K562 (cell line): ENCODE measurements at regions not wholly inside any gene's neighbourhood (a gene's known extent, or its start where the extent isn't known, plus 50 kb on each side); places are given as distances from the start of the nearest gene placed in this dataset.

ENCODE experiments used
- ATAC-seq: fragments of 200-7000 bp; cut with Tn5 transposase; 3 replicates; pipeline ENCODE4 v1.9.1; 2020; ENCODE audit warnings: moderate library complexity
- BruUV-seq: library from RNA; stranded (reverse); fragments of 400-500 nt; replicated peaks from 2 replicates; lab custom pipeline; 2021; lab: Mats Ljungman, UMichigan
- CTCF ChIA-PET: fragments of 300-600 bp; formaldehyde crosslinking; extraction: SDS; loops from one replicate; lab custom pipeline; 2021; ENCODE audit warnings: low intra/inter-chr PET ratio; lab: Yijun Ruan, JAX
- POLR2A ChIA-PET: fragments of 300-600, 350-650 bp; sonication (Branson Sonifier 250); formaldehyde crosslinking; extraction: SDS; loops from one replicate; lab custom pipeline; 2021; ENCODE audit warnings: antibody characterized with exemption, inconsistent platforms; lab: Yijun Ruan, JAX
- DNase-seq, 4 experiments: peaks; one replicate each; pipeline versions ENCODE4 v3.0.0 to v3.0.0-alpha.2; 2011 to 2018; ENCODE audit warnings: low spot score in 3 of 4, mixed read lengths in 3 of 4; ENCODE audit errors: extremely low read depth in 1 of 4
- FAIRE-seq: peaks from 2 replicates; lab custom pipeline; 2011; peaks lifted over from hg19 to GRCh38; lab: Jason Lieb, UNC
- H2AFZ ChIP-seq: 2 replicates; pipeline ENCODE4 v1.6.0; 2011; ENCODE audit warnings: low read depth, low read length, control low read depth, inconsistent platforms
- H3K27ac ChIP-seq: fragments of 200-600 bp; 3 replicates; pipeline ENCODE4 v1.8.0; 2011; ENCODE audit warnings: low read depth, mild to moderate bottlenecking, control low read depth, inconsistent platforms, low read length, moderate library complexity, mixed read lengths; ENCODE audit errors: extremely low read depth
- H3K27me3 ChIP-seq, 2 experiments: fragments of 300-600 bp in 1 of 2; 2 replicates in 1 of 2; 3 replicates in 1 of 2; pipeline versions ENCODE4 v1.6.0 to v1.8.0; 2011; ENCODE audit warnings: inconsistent platforms in 2 of 2, low read length in 2 of 2, mild to moderate bottlenecking in 1 of 2, mixed read lengths in 1 of 2, moderate library complexity in 1 of 2; ENCODE audit not compliant: control insufficient read depth in 2 of 2, insufficient read depth in 2 of 2
- H3K36me3 ChIP-seq: fragments of 300-600 bp; 3 replicates; pipeline ENCODE4 v1.8.0; 2011; ENCODE audit warnings: mild to moderate bottlenecking, low read length, inconsistent platforms; ENCODE audit not compliant: control insufficient read depth, insufficient read depth
- H3K4me1 ChIP-seq, 2 experiments: fragments of 200-600 bp in 1 of 2; replicated peaks in 1 of 2; 2 replicates in 1 of 2; 3 replicates in 1 of 2; pipeline versions ENCODE4 v1.5.1 to v1.8.0; 2011; ENCODE audit warnings: inconsistent platforms in 2 of 2, low read length in 2 of 2, mild to moderate bottlenecking in 1 of 2, mixed read lengths in 1 of 2, moderate library complexity in 1 of 2; ENCODE audit not compliant: control insufficient read depth in 2 of 2, insufficient read depth in 2 of 2
- H3K4me2 ChIP-seq: 2 replicates; pipeline ENCODE4 v1.6.1; 2011; ENCODE audit warnings: low read length, control low read depth, inconsistent platforms, mixed read lengths; ENCODE audit not compliant: insufficient read depth
- H3K4me3 ChIP-seq: fragments of 200-600 bp; sonication (generic), shearing (Covaris generic); 2 replicates; pipeline ENCODE4 v1.5.1; 2016; ENCODE audit warnings: control low read depth, inconsistent platforms
- H3K79me2 ChIP-seq: fragments of 200-600 bp; 3 replicates; pipeline ENCODE4 v1.8.0; 2011; ENCODE audit warnings: low read length, inconsistent platforms; ENCODE audit not compliant: control insufficient read depth, insufficient read depth
- H3K9ac ChIP-seq, 2 experiments: 2 replicates each; pipeline versions ENCODE4 v1.6.0 to v1.6.1; 2011; ENCODE audit warnings: low read depth in 2 of 2, low read length in 2 of 2, control low read depth in 1 of 2, inconsistent platforms in 1 of 2, mild to moderate bottlenecking in 1 of 2, mixed read lengths in 1 of 2; ENCODE audit not compliant: insufficient read depth in 1 of 2
- H3K9me1 ChIP-seq: one replicate; pipeline ENCODE4 v1.6.0; 2011; ENCODE audit warnings: inconsistent platforms, mild to moderate bottlenecking, low read length, moderate library complexity; ENCODE audit not compliant: control insufficient read depth, insufficient read depth
- H3K9me3 ChIP-seq: replicated peaks from 2 replicates; pipeline ENCODE4 v1.5.1; 2011; ENCODE audit warnings: low read depth, low read length, inconsistent platforms; ENCODE audit not compliant: control insufficient read depth, insufficient read depth
- H4K20me1 ChIP-seq: replicated peaks from 2 replicates; pipeline ENCODE4 v1.6.1; 2011; ENCODE audit warnings: low read length, inconsistent platforms, mixed read lengths; ENCODE audit not compliant: control insufficient read depth, insufficient read depth
- ARID2 ChIP-seq: fragments of 450-650 bp; IDR thresholded peaks from 2 replicates; pipeline ENCODE4 v1.6.1; 2017; ENCODE audit warnings: antibody characterized with exemption, mild to moderate bottlenecking
- CUX1 ChIP-seq: fragments of 200-800 bp; sonication (Bioruptor generic); IDR thresholded peaks from 2 replicates; pipeline ENCODE4 v1.6.1; 2016; ENCODE audit warnings: missing genetic modification characterization, missing compliant biosample characterization
- GATAD2A ChIP-seq: fragments of 450-650 bp; IDR thresholded peaks from 2 replicates; pipeline ENCODE4 v1.6.1; 2017
- GTF2E2 ChIP-seq: fragments of 200-800 bp; sonication (Bioruptor generic); IDR thresholded peaks from 2 replicates; pipeline ENCODE4 v1.6.1; 2016; ENCODE audit warnings: missing genetic modification characterization, missing compliant biosample characterization
- HDAC2 ChIP-seq: fragments of 450-650 bp; IDR thresholded peaks from 2 replicates; pipeline ENCODE4 v1.6.1; 2016; ENCODE audit warnings: mild to moderate bottlenecking
- HEY1 ChIP-seq: fragments of 250-450 bp; sonication (Bioruptor Pico); IDR thresholded peaks from 2 replicates; pipeline ENCODE4 v1.5.0; 2020; ENCODE audit warnings: mild to moderate bottlenecking, moderate library complexity, borderline replicate concordance
- NCOA1 ChIP-seq: fragments of 450-650 bp; IDR thresholded peaks from 2 replicates; pipeline ENCODE4 v1.6.1; 2016; ENCODE audit warnings: low read depth
- RAD51 ChIP-seq: fragments of 450-650 bp; IDR thresholded peaks from 2 replicates; pipeline ENCODE4 v1.7.1; 2016; ENCODE audit warnings: low read depth, mild to moderate bottlenecking, borderline replicate concordance
- SPI1 ChIP-seq: IDR thresholded peaks from 2 replicates; pipeline ENCODE4 v1.6.1; 2011; ENCODE audit warnings: low read depth, low read length, control low read depth, borderline replicate concordance
- ZNF24 ChIP-seq: fragments of 450-650 bp; IDR thresholded peaks from 2 replicates; pipeline ENCODE4 v1.6.1; 2016
- ZNF445 ChIP-seq: fragments of 250-450 bp; sonication (Bioruptor Pico); IDR thresholded peaks from 2 replicates; pipeline ENCODE4 v1.4.0; 2020; ENCODE audit warnings: low read depth, mild to moderate bottlenecking, moderate library complexity
- ZNF584 ChIP-seq: fragments of 200-800 bp; sonication (Bioruptor generic); IDR thresholded peaks from 2 replicates; pipeline ENCODE4 v1.6.1; 2016; ENCODE audit warnings: low read depth, mild to moderate bottlenecking, missing genetic modification characterization, missing compliant biosample characterization
- ZSCAN29 ChIP-seq: fragments of 450-650 bp; IDR thresholded peaks from 2 replicates; pipeline ENCODE4 v1.6.1; 2017
- WGBS: fragments of 100-300 bp; shearing (Covaris generic); methylation state at CpG from one replicate; pipeline ENCODE4 v1.1.6; 2016; ENCODE audit warnings: low coverage, mixed read lengths; ENCODE audit not compliant: insufficient coverage; ENCODE audit errors: missing lambda C conversion rate; 5-methylcytosine and 5-hydroxymethylcytosine counted together
- in situ Hi-C: fragments of 300-500 bp; cut with MboI; formaldehyde crosslinking; loops from 4 replicates; pipeline ENCODE4 v1.15.0; 2018; ENCODE audit warnings: inconsistent platforms, mixed read lengths
- intact Hi-C: fragments of 100-400 bp; cut with micrococcal nuclease; formaldehyde crosslinking; loops from 2 replicates; pipeline ENCODE4 v1.14.2; 2022

GRCh38 chr2:192783643-192784042 is 588.9 kb upstream of the TMEFF2 start:
- no peaks in the 10 kb centered on the region for H3K9me1 ChIP-seq
- intact Hi-C loops (no loop called here), in situ Hi-C loops (no loop called here)
- ChIA-PET CTCF (no interaction called here), POLR2A (no interaction called here)
- H3K4me2 ChIP-seq, result no peak overlapping the region
- no peak overlapping the region for H3K9ac ChIP-seq
- no peaks in the 10 kb centered on the region for H4K20me1 ChIP-seq
- no peak for TF ChIP-seq ZNF24
- no peak for TF ChIP-seq HDAC2
- TF ChIP-seq RAD51, result no peak
- TF ChIP-seq GTF2E2, result no peak
- no peaks in the 10 kb centered on the region for H3K4me1 ChIP-seq
- no TSS peak for BruUV-seq
- no peaks in the 10 kb centered on the region for H3K79me2 ChIP-seq
- no peaks in the 10 kb centered on the region; the same call in 1 of the 2 replicates for H3K9me3 ChIP-seq
- no peak for DNase-seq
- H3K36me3 ChIP-seq, result no peaks in the 10 kb centered on the region
- WGBS, result 0% methylated on average over 2 of the region's 3 CpGs
- H2AFZ ChIP-seq, result no peak overlapping the region
- ATAC-seq, result no peak
- FAIRE-seq, result no peak
- no peaks in the 10 kb centered on the region for H3K27me3 ChIP-seq
- no peak overlapping the region for H3K4me3 ChIP-seq
- no peak overlapping the region for H3K27ac ChIP-seq

GRCh38 chr2:192775459-192776262 is 580.9 kb upstream of the TMEFF2 start:
- no peaks in the 10 kb centered on the region for H3K36me3 ChIP-seq
- H3K27me3 ChIP-seq, result no peaks in the 10 kb centered on the region
- FAIRE-seq (no peak), DNase-seq (no peak), ATAC-seq (no peak)
- 2% methylated on average over 6 of the region's 6 CpGs for WGBS
- no peaks in the 10 kb centered on the region for H3K9me1 ChIP-seq
- H2AFZ ChIP-seq, result no peak overlapping the region
- H3K27ac ChIP-seq, result no peak overlapping the region
- BruUV-seq, result no TSS peak
- H3K4me2 ChIP-seq, result no peak overlapping the region
- in situ Hi-C loops, result no loop called here
- intact Hi-C loops, result no loop called here
- H3K4me1 ChIP-seq, result no peaks in the 10 kb centered on the region
- no peak overlapping the region for H3K4me3 ChIP-seq
- ChIA-PET CTCF (no interaction called here), POLR2A (no interaction called here)
- H4K20me1 ChIP-seq, result no peaks in the 10 kb centered on the region
- no peaks in the 10 kb centered on the region for H3K9me3 ChIP-seq
- H3K9ac ChIP-seq, result no peak overlapping the region
- H3K79me2 ChIP-seq, result no peaks in the 10 kb centered on the region
- TF ChIP-seq ARID2 (no peak), CUX1 (CRISPR knock-in tag) (no peak), ZNF445 (CRISPR knock-in tag) (no peak), NCOA1 (no peak), GATAD2A (no peak), HEY1 (CRISPR knock-in tag) (no peak), ZSCAN29 (no peak), SPI1 (no peak), ZNF584 (CRISPR knock-in tag) (no peak)
